K562 (cell line): ENCODE measurements at regions not wholly inside any gene's neighbourhood (a gene's known extent, or its start where the extent isn't known, plus 50 kb on each side); places are given as distances from the start of the nearest gene placed in this dataset.

Source experiments
- ATAC-seq: fragments of 200-7000 bp; cut with Tn5 transposase; 3 replicates; pipeline ENCODE4 v1.9.1; 2020; ENCODE audit warnings: moderate library complexity
- BruUV-seq: library from RNA; stranded (reverse); fragments of 400-500 nt; replicated peaks from 2 replicates; lab custom pipeline; 2021; lab: Mats Ljungman, UMichigan
- CTCF ChIA-PET: fragments of 300-600 bp; formaldehyde crosslinking; extraction: SDS; loops from one replicate; lab custom pipeline; 2021; ENCODE audit warnings: low intra/inter-chr PET ratio; lab: Yijun Ruan, JAX
- POLR2A ChIA-PET: fragments of 300-600, 350-650 bp; sonication (Branson Sonifier 250); formaldehyde crosslinking; extraction: SDS; loops from one replicate; lab custom pipeline; 2021; ENCODE audit warnings: antibody characterized with exemption, inconsistent platforms; lab: Yijun Ruan, JAX
- DNase-seq, 4 experiments: peaks; one replicate each; pipeline versions ENCODE4 v3.0.0 to v3.0.0-alpha.2; 2011 to 2018; ENCODE audit warnings: low spot score in 3 of 4, mixed read lengths in 3 of 4; ENCODE audit errors: extremely low read depth in 1 of 4
- FAIRE-seq: peaks from 2 replicates; lab custom pipeline; 2011; peaks lifted over from hg19 to GRCh38; lab: Jason Lieb, UNC
- H2AFZ ChIP-seq: 2 replicates; pipeline ENCODE4 v1.6.0; 2011; ENCODE audit warnings: low read depth, low read length, control low read depth, inconsistent platforms
- H3K27ac ChIP-seq: fragments of 200-600 bp; 3 replicates; pipeline ENCODE4 v1.8.0; 2011; ENCODE audit warnings: low read depth, mild to moderate bottlenecking, control low read depth, inconsistent platforms, low read length, moderate library complexity, mixed read lengths; ENCODE audit errors: extremely low read depth
- H3K27me3 ChIP-seq, 2 experiments: fragments of 300-600 bp in 1 of 2; 2 replicates in 1 of 2; 3 replicates in 1 of 2; pipeline versions ENCODE4 v1.6.0 to v1.8.0; 2011; ENCODE audit warnings: inconsistent platforms in 2 of 2, low read length in 2 of 2, mild to moderate bottlenecking in 1 of 2, mixed read lengths in 1 of 2, moderate library complexity in 1 of 2; ENCODE audit not compliant: control insufficient read depth in 2 of 2, insufficient read depth in 2 of 2
- H3K36me3 ChIP-seq: fragments of 300-600 bp; 3 replicates; pipeline ENCODE4 v1.8.0; 2011; ENCODE audit warnings: mild to moderate bottlenecking, low read length, inconsistent platforms; ENCODE audit not compliant: control insufficient read depth, insufficient read depth
- H3K4me1 ChIP-seq, 2 experiments: fragments of 200-600 bp in 1 of 2; replicated peaks in 1 of 2; 2 replicates in 1 of 2; 3 replicates in 1 of 2; pipeline versions ENCODE4 v1.5.1 to v1.8.0; 2011; ENCODE audit warnings: inconsistent platforms in 2 of 2, low read length in 2 of 2, mild to moderate bottlenecking in 1 of 2, mixed read lengths in 1 of 2, moderate library complexity in 1 of 2; ENCODE audit not compliant: control insufficient read depth in 2 of 2, insufficient read depth in 2 of 2
- H3K4me2 ChIP-seq: 2 replicates; pipeline ENCODE4 v1.6.1; 2011; ENCODE audit warnings: low read length, control low read depth, inconsistent platforms, mixed read lengths; ENCODE audit not compliant: insufficient read depth
- H3K4me3 ChIP-seq: fragments of 200-600 bp; sonication (generic), shearing (Covaris generic); 2 replicates; pipeline ENCODE4 v1.5.1; 2016; ENCODE audit warnings: control low read depth, inconsistent platforms
- H3K79me2 ChIP-seq: fragments of 200-600 bp; 3 replicates; pipeline ENCODE4 v1.8.0; 2011; ENCODE audit warnings: low read length, inconsistent platforms; ENCODE audit not compliant: control insufficient read depth, insufficient read depth
- H3K9ac ChIP-seq, 2 experiments: 2 replicates each; pipeline versions ENCODE4 v1.6.0 to v1.6.1; 2011; ENCODE audit warnings: low read depth in 2 of 2, low read length in 2 of 2, control low read depth in 1 of 2, inconsistent platforms in 1 of 2, mild to moderate bottlenecking in 1 of 2, mixed read lengths in 1 of 2; ENCODE audit not compliant: insufficient read depth in 1 of 2
- H3K9me1 ChIP-seq: one replicate; pipeline ENCODE4 v1.6.0; 2011; ENCODE audit warnings: inconsistent platforms, mild to moderate bottlenecking, low read length, moderate library complexity; ENCODE audit not compliant: control insufficient read depth, insufficient read depth
- H3K9me3 ChIP-seq: replicated peaks from 2 replicates; pipeline ENCODE4 v1.5.1; 2011; ENCODE audit warnings: low read depth, low read length, inconsistent platforms; ENCODE audit not compliant: control insufficient read depth, insufficient read depth
- H4K20me1 ChIP-seq: replicated peaks from 2 replicates; pipeline ENCODE4 v1.6.1; 2011; ENCODE audit warnings: low read length, inconsistent platforms, mixed read lengths; ENCODE audit not compliant: control insufficient read depth, insufficient read depth
- DDX20 ChIP-seq: fragments of 450-650 bp; IDR thresholded peaks from 2 replicates; pipeline ENCODE4 v1.6.1; 2016; ENCODE audit warnings: missing genetic modification characterization, low read depth, mild to moderate bottlenecking, missing compliant biosample characterization, moderate library complexity
- E2F1 ChIP-seq: sonication (generic); formaldehyde crosslinking; IDR thresholded peaks from 2 replicates; pipeline ENCODE4 v1.8.1; 2023; ENCODE audit warnings: mild to moderate bottlenecking, missing genetic modification reagents, moderate library complexity
- EP400 ChIP-seq: fragments of 450-650 bp; IDR thresholded peaks from 2 replicates; pipeline ENCODE4 v1.6.1; 2017; ENCODE audit warnings: antibody characterized with exemption, mild to moderate bottlenecking, moderate library complexity
- HES1 ChIP-seq: fragments of 450-650 bp; IDR thresholded peaks from 2 replicates; pipeline ENCODE4 v1.6.1; 2016; ENCODE audit warnings: low read depth, mild to moderate bottlenecking, moderate library complexity
- KLF10 ChIP-seq: fragments of 250-450 bp; sonication (Bioruptor Pico); IDR thresholded peaks from 2 replicates; pipeline ENCODE4 v1.6.1; 2021; ENCODE audit warnings: matching md5 sums
- MCM3 ChIP-seq: fragments of 450-650 bp; IDR thresholded peaks from 2 replicates; pipeline ENCODE4 v1.6.1; 2016
- PCBP2 ChIP-seq: fragments of 200-400 bp; formaldehyde crosslinking; IDR thresholded peaks from 2 replicates; pipeline ENCODE4 v1.6.1; 2018; ENCODE audit warnings: low read length, low read depth, mild to moderate bottlenecking, moderate library complexity; ENCODE audit not compliant: poor library complexity, severe bottlenecking
- RHOXF2B ChIP-seq: fragments of 250-450 bp; sonication (Bioruptor Pico); conservative IDR thresholded peaks from 2 replicates; pipeline ENCODE4 v1.5.1; 2021
- TARDBP ChIP-seq: fragments of 450-650 bp; IDR thresholded peaks from 2 replicates; pipeline ENCODE4 v1.6.1; 2016
- ZMIZ1 ChIP-seq, 2 experiments: fragments of 150-350 bp in 1 of 2; IDR thresholded peaks; 2 replicates each; pipeline ENCODE4 v1.6.1; 2012 to 2016; ENCODE audit warnings: low read depth in 2 of 2, low read length in 2 of 2, mild to moderate bottlenecking in 1 of 2, moderate library complexity in 1 of 2
- WGBS: fragments of 100-300 bp; shearing (Covaris generic); methylation state at CpG from one replicate; pipeline ENCODE4 v1.1.6; 2016; ENCODE audit warnings: low coverage, mixed read lengths; ENCODE audit not compliant: insufficient coverage; ENCODE audit errors: missing lambda C conversion rate; 5-methylcytosine and 5-hydroxymethylcytosine counted together
- in situ Hi-C: fragments of 300-500 bp; cut with MboI; formaldehyde crosslinking; loops from 4 replicates; pipeline ENCODE4 v1.15.0; 2018; ENCODE audit warnings: inconsistent platforms, mixed read lengths
- intact Hi-C: fragments of 100-400 bp; cut with micrococcal nuclease; formaldehyde crosslinking; loops from 2 replicates; pipeline ENCODE4 v1.14.2; 2022

- no TSS peak for BruUV-seq
- Histone ChIP-seq H3K27me3 (no peaks in the 10 kb centered on the region), H2AFZ (no peak overlapping the region), H3K4me1 (no peaks in the 10 kb centered on the region), H3K27ac (no peak overlapping the region), H3K79me2 (no peaks in the 10 kb centered on the region), H3K4me2 (no peak overlapping the region), H3K36me3 (no peaks in the 10 kb centered on the region), H3K4me3 (no peak overlapping the region), H3K9me3 (no peaks in the 10 kb centered on the region), H3K9me1 (no peaks in the 10 kb centered on the region), H4K20me1 (no peaks in the 10 kb centered on the region), H3K9ac (no peak overlapping the region)
- DNase-seq (no peak), ATAC-seq (no peak), FAIRE-seq (no peak)
- TF ChIP-seq EP400 (no peak), TARDBP (no peak), KLF10 (CRISPR knock-in tag) (no peak), DDX20 (tag) (no peak), ZMIZ1 (IDR thresholded peaks at IDR 0.05; ENCODE audit: low read depth in 2 of 2, low read length in 2 of 2) (no peak), MCM3 (no peak), E2F1 (no peak), HES1 (no peak), RHOXF2B (CRISPR knock-in tag) (no peak), PCBP2 (no peak)
- 0% methylated on average over 5 of the region's 5 CpGs for WGBS
- in situ Hi-C loops, result no loop called here
- ChIA-PET POLR2A (no interaction called here), CTCF (no interaction called here)
- intact Hi-C loops, result no loop called here
Observed at GRCh38 chr5:93893075-93893474, 151.7 kb upstream of the POU5F2 start.
